COLO668 (cell line): ENCODE measurements at regions not wholly inside any gene's neighbourhood (a gene's known extent, or its start where the extent isn't known, plus 50 kb on each side); places are given as distances from the start of the nearest gene placed in this dataset.

ENCODE experiments used
- DNase-seq: peaks from one replicate; lab custom pipeline; 2025; ENCODE audit not compliant: unreplicated experiment; lab: John Stamatoyannopoulos, UW

- DNase-seq, result no peak
These were observed 218.1 kb upstream of the SOX4 start for GRCh38 chr6:21375151-21376116.

GRCh38 chr6:21377356-21377755 lies 216.2 kb upstream of the SOX4 start:
- no peak for DNase-seq

GRCh38 chr6:21381331-21381963 lies 212.1 kb upstream of the SOX4 start:
- DNase-seq, result no peak

GRCh38 chr6:21382821-21383449 lies 210.6 kb upstream of the SOX4 start:
- no peak for DNase-seq

GRCh38 chr6:21383450-21384085 lies 210.0 kb upstream of the SOX4 start:
- no peak for DNase-seq

GRCh38 chr6:21384216-21384615 lies 209.3 kb upstream of the SOX4 start:
- no peak for DNase-seq

GRCh38 chr6:21386744-21387143 lies 206.8 kb upstream of the SOX4 start:
- no peak for DNase-seq

- DNase-seq, result no peak
These were observed 202.9 kb upstream of the SOX4 start for GRCh38 chr6:21390532-21391213.

GRCh38 chr6:21392177-21392576 lies 201.4 kb upstream of the SOX4 start:
- no peak for DNase-seq

GRCh38 chr6:21393441-21394165 lies 199.9 kb upstream of the SOX4 start:
- no peak for DNase-seq

GRCh38 chr6:21395121-21395520 lies 198.4 kb upstream of the SOX4 start:
- DNase-seq, result no peak

GRCh38 chr6:21396313-21396712 lies 197.2 kb upstream of the SOX4 start:
- DNase-seq, result no peak

- DNase-seq, result no peak
These were observed 194.7 kb upstream of the SOX4 start for GRCh38 chr6:21398741-21399325.

- no peak for DNase-seq
These were observed 191.2 kb upstream of the SOX4 start for GRCh38 chr6:21402368-21402767.

- DNase-seq, result no peak
These were observed 189.0 kb upstream of the SOX4 start for GRCh38 chr6:21404577-21404976.

- DNase-seq, result no peak
These were observed 187.2 kb upstream of the SOX4 start for GRCh38 chr6:21406316-21406715.

GRCh38 chr6:21409231-21409630 lies 184.3 kb upstream of the SOX4 start:
- DNase-seq, result no peak

- DNase-seq, result no peak
These were observed 180.1 kb upstream of the SOX4 start for GRCh38 chr6:21413428-21413827.

GRCh38 chr6:21414065-21414464 lies 179.5 kb upstream of the SOX4 start:
- no peak for DNase-seq
